ENCODE measurements at regions not wholly inside any gene's neighbourhood (a gene's known extent, or its start where the extent isn't known, plus 50 kb on each side); places are given as distances from the start of the nearest gene placed in this dataset.
A peak's percentile ranks its signal among the peaks of the same experiment; 100 is the strongest.
"Not testable (repeated sequence)": the region's sequence is repeated elsewhere in the genome, so short reads cannot be mapped to it uniquely, and the experiment has no call there.

GRCh38 chr6:137657351-137657911 lies 163.2 kb upstream of the OLIG3 start:
- no peak for DNase-seq

GRCh38 chr6:137658287-137658686 lies 164.1 kb upstream of the OLIG3 start:
- DNase-seq = no peak

GRCh38 chr6:137659871-137660270 lies 165.7 kb upstream of the OLIG3 start:
- DNase-seq = no peak

- DNase-seq = no peak
Measured at GRCh38 chr6:137660296-137660731, 166.1 kb upstream of the OLIG3 start.

- DNase-seq = peak; percentile 49
Measured at GRCh38 chr6:137661601-137662000, 167.4 kb upstream of the OLIG3 start.

GRCh38 chr6:137664183-137664582 lies 170.0 kb upstream of the OLIG3 start:
- no peak for DNase-seq

GRCh38 chr6:137665342-137665934 lies 171.2 kb upstream of the OLIG3 start:
- no peak for DNase-seq

- no peak for DNase-seq
Measured at GRCh38 chr6:137666202-137666774, 172.1 kb upstream of the OLIG3 start.

GRCh38 chr6:137673603-137674002 lies 179.4 kb upstream of the OLIG3 start:
- no peak for DNase-seq

GRCh38 chr6:137676888-137677287 lies 182.7 kb upstream of the OLIG3 start:
- no peak for DNase-seq

- DNase-seq = peak; percentile 67
Measured at GRCh38 chr6:137677709-137678108, 183.5 kb upstream of the OLIG3 start.

GRCh38 chr6:137678451-137678850 lies 184.3 kb upstream of the OLIG3 start:
- DNase-seq = peak; percentile 74

GRCh38 chr6:137680705-137681346 lies 186.2 kb upstream of the TNFAIP3 start:
- peak; percentile 84 for DNase-seq

GRCh38 chr6:137681445-137682009 lies 185.5 kb upstream of the TNFAIP3 start:
- DNase-seq = no peak

GRCh38 chr6:137682658-137683057 lies 184.4 kb upstream of the TNFAIP3 start:
- not testable (repeated sequence) for DNase-seq

GRCh38 chr6:137683916-137684315 lies 183.1 kb upstream of the TNFAIP3 start:
- DNase-seq = no peak

- DNase-seq = no peak
Measured at GRCh38 chr6:137685798-137686375, 181.2 kb upstream of the TNFAIP3 start.

GRCh38 chr6:137687818-137688217 lies 179.2 kb upstream of the TNFAIP3 start:
- DNase-seq = no peak

- no peak for DNase-seq
Measured at GRCh38 chr6:137688230-137688971, 178.7 kb upstream of the TNFAIP3 start.

GRCh38 chr6:137689377-137689776 lies 177.7 kb upstream of the TNFAIP3 start:
- no peak for DNase-seq

GRCh38 chr6:137690034-137690433 lies 177.0 kb upstream of the TNFAIP3 start:
- no peak for DNase-seq

- no peak for DNase-seq
Measured at GRCh38 chr6:137690721-137691120, 176.3 kb upstream of the TNFAIP3 start.

GRCh38 chr6:137692308-137692707 lies 174.8 kb upstream of the TNFAIP3 start:
- DNase-seq = no peak

Measured in suppressor macrophage treated with lipopolysaccharide for 4 hours (primary cell).